WTC11 (cell line): ENCODE measurements at regions not wholly inside any gene's neighbourhood (a gene's known extent, or its start where the extent isn't known, plus 50 kb on each side); places are given as distances from the start of the nearest gene placed in this dataset.

Experiments
- ATAC-seq: fragments of 200-7000 bp; cut with Tn5 transposase; 2 replicates; pipeline ENCODE4 v1.10.0; 2021; ENCODE audit warnings: mild to moderate bottlenecking, moderate library complexity
- CTCF ChIA-PET: fragments of 300-600 bp; sonication (Branson Sonifier 250); formaldehyde crosslinking; loops from one replicate; lab custom pipeline; 2021; ENCODE audit warnings: antibody characterized with exemption; lab: Charles Lee
- POLR2A ChIA-PET: fragments of 350-600 bp; sonication (Branson Sonifier 250); formaldehyde crosslinking; loops from one replicate; lab custom pipeline; 2021; ENCODE audit warnings: antibody characterized with exemption; lab: Charles Lee
- DNase-seq: peaks from one replicate; pipeline ENCODE4 v3.0.0; 2021; ENCODE audit warnings: low spot score
- H3K27ac Mint-ChIP-seq: 2 replicates; pipeline ENCODE4 v1.8.0; 2021; ENCODE audit warnings: mixed read lengths
- H3K27me3 Mint-ChIP-seq: 2 replicates; pipeline ENCODE4 v1.8.0; 2021; ENCODE audit warnings: low read depth, mild to moderate bottlenecking, moderate library complexity, mixed read lengths
- H3K36me3 Mint-ChIP-seq: 2 replicates; pipeline ENCODE4 v1.8.0; 2021; ENCODE audit warnings: mixed read lengths
- H3K4me1 Mint-ChIP-seq: 2 replicates; pipeline ENCODE4 v1.8.0; 2022; ENCODE audit warnings: mixed read lengths
- H3K4me3 Mint-ChIP-seq: 2 replicates; pipeline ENCODE4 v1.8.0; 2021; ENCODE audit warnings: mild to moderate bottlenecking, moderate library complexity, mixed read lengths
- H3K9me3 Mint-ChIP-seq: 2 replicates; pipeline ENCODE4 v1.8.0; 2021; ENCODE audit warnings: mixed read lengths
- ARID4B ChIP-seq: sonication (generic); formaldehyde crosslinking; IDR thresholded peaks from 2 replicates; pipeline ENCODE4 v1.8.0; 2023; ENCODE audit warnings: missing genetic modification reagents, mild to moderate bottlenecking, borderline replicate concordance
- ATF2 ChIP-seq: sonication (generic); formaldehyde crosslinking; IDR thresholded peaks from 2 replicates; pipeline ENCODE4 v1.8.1; 2022; ENCODE audit warnings: low read depth, missing genetic modification reagents, borderline replicate concordance
- CREM ChIP-seq: sonication (generic); formaldehyde crosslinking; IDR thresholded peaks from 2 replicates; pipeline ENCODE4 v1.8.1; 2022; ENCODE audit warnings: mild to moderate bottlenecking, missing genetic modification reagents, moderate library complexity
- EMX1 ChIP-seq: fragments of 250-450 bp; sonication (Bioruptor Pico); IDR thresholded peaks from 2 replicates; pipeline ENCODE4 v1.8.0; 2021; ENCODE audit warnings: mild to moderate bottlenecking
- FOXK1 ChIP-seq: sonication (generic); formaldehyde crosslinking; IDR thresholded peaks from 2 replicates; pipeline ENCODE4 v1.8.0; 2022; ENCODE audit warnings: mild to moderate bottlenecking, moderate library complexity, missing genetic modification reagents
- FOXP4 ChIP-seq: sonication (generic); formaldehyde crosslinking; IDR thresholded peaks from 2 replicates; pipeline ENCODE4 v1.8.0; 2022; ENCODE audit warnings: mild to moderate bottlenecking, missing genetic modification reagents
- GTF2I ChIP-seq: fragments of 250-450 bp; sonication (Bioruptor Pico); conservative IDR thresholded peaks from 2 replicates; pipeline ENCODE4 v1.4.0; 2021; ENCODE audit warnings: mild to moderate bottlenecking
- HMGA2 ChIP-seq: fragments of 250-450 bp; sonication (Bioruptor Pico); IDR thresholded peaks from 2 replicates; pipeline ENCODE4 v1.4.0; 2021; ENCODE audit warnings: mild to moderate bottlenecking, moderate library complexity
- IRF2 ChIP-seq: sonication (generic); formaldehyde crosslinking; IDR thresholded peaks from 2 replicates; pipeline ENCODE4 v1.8.0; 2022; ENCODE audit warnings: low read depth, missing genetic modification reagents, borderline replicate concordance
- JUN ChIP-seq: sonication (generic); formaldehyde crosslinking; IDR thresholded peaks from 2 replicates; pipeline ENCODE4 v1.8.0; 2023; ENCODE audit warnings: mild to moderate bottlenecking, missing genetic modification reagents
- MYBL2 ChIP-seq: sonication (generic); formaldehyde crosslinking; IDR thresholded peaks from 2 replicates; pipeline ENCODE4 v1.8.1; 2023; ENCODE audit warnings: mild to moderate bottlenecking, moderate library complexity, missing genetic modification reagents
- NFE2L1 ChIP-seq: sonication (generic); formaldehyde crosslinking; IDR thresholded peaks from 2 replicates; pipeline ENCODE4 v1.8.1; 2023; ENCODE audit warnings: missing genetic modification reagents
- STAT6 ChIP-seq: sonication (generic); formaldehyde crosslinking; conservative IDR thresholded peaks from 2 replicates; pipeline ENCODE4 v1.8.1; 2023; ENCODE audit warnings: mild to moderate bottlenecking, low read depth, missing genetic modification reagents, moderate library complexity
- TCF7 ChIP-seq: sonication (generic); formaldehyde crosslinking; IDR thresholded peaks from 2 replicates; pipeline ENCODE4 v1.8.0; 2022; ENCODE audit warnings: mild to moderate bottlenecking, low read depth, missing genetic modification reagents, moderate library complexity
- TP53 ChIP-seq: sonication (generic); formaldehyde crosslinking; IDR thresholded peaks from 2 replicates; pipeline ENCODE4 v1.8.1; 2023; ENCODE audit warnings: mild to moderate bottlenecking, missing genetic modification reagents
- USF1 ChIP-seq: sonication (generic); formaldehyde crosslinking; IDR thresholded peaks from 2 replicates; pipeline ENCODE4 v1.8.0; 2022; ENCODE audit warnings: mild to moderate bottlenecking, missing genetic modification reagents
- ZNF219 ChIP-seq: sonication (generic); formaldehyde crosslinking; IDR thresholded peaks from 2 replicates; pipeline ENCODE4 v1.8.0; 2023; ENCODE audit warnings: missing genetic modification reagents, mild to moderate bottlenecking, borderline replicate concordance
- ZNF232 ChIP-seq: sonication (generic); formaldehyde crosslinking; IDR thresholded peaks from 2 replicates; pipeline ENCODE4 v1.8.0; 2022; ENCODE audit warnings: mild to moderate bottlenecking, missing genetic modification reagents
- ZNF317 ChIP-seq: sonication (generic); formaldehyde crosslinking; IDR thresholded peaks from 2 replicates; pipeline ENCODE4 v1.8.1; 2023; ENCODE audit warnings: low read depth, mild to moderate bottlenecking, moderate library complexity, missing genetic modification reagents, borderline replicate concordance

GRCh38 chr6:56366141-56366852 lies 118.9 kb upstream of the COL21A1 start (continued):
- TF ChIP-seq ARID4B = no peak
- TF ChIP-seq FOXP4 = no peak
- no peak for TF ChIP-seq GTF2I (CRISPR knock-in tag)
- TF ChIP-seq ZNF219 (CRISPR knock-in tag) = no peak
- TF ChIP-seq HMGA2 = no peak

GRCh38 chr6:56364827-56365339 lies 117.5 kb upstream of the COL21A1 start:
- H3K4me1 Mint-ChIP-seq = peaks cover 7% of the 10 kb centered on the region
- no peak for TF ChIP-seq TCF7 (CRISPR knock-in tag)
- no peak for TF ChIP-seq CREM (CRISPR knock-in tag)
- TF ChIP-seq STAT6 (CRISPR knock-in tag) = no peak
- no peak for TF ChIP-seq ZNF232 (CRISPR knock-in tag)
- no peak for TF ChIP-seq ATF2 (CRISPR knock-in tag)
- no peak for TF ChIP-seq USF1 (CRISPR knock-in tag)
- TF ChIP-seq IRF2 (CRISPR knock-in tag) = no peak
- no peak for TF ChIP-seq FOXK1
- TF ChIP-seq MYBL2 = no peak
- TF ChIP-seq TP53 (CRISPR knock-in tag) = no peak
- TF ChIP-seq JUN (CRISPR knock-in tag) = no peak
- TF ChIP-seq EMX1 (CRISPR knock-in tag) = no peak
- TF ChIP-seq NFE2L1 (CRISPR knock-in tag) = no peak
- no peak for TF ChIP-seq ZNF317 (CRISPR knock-in tag)
- ATAC-seq (no peak), DNase-seq (no peak)
- H3K9me3 Mint-ChIP-seq = no peaks in the 10 kb centered on the region
- H3K4me3 Mint-ChIP-seq = no peak overlapping the region
- H3K27ac Mint-ChIP-seq = no peak overlapping the region
- H3K27me3 Mint-ChIP-seq = no peaks in the 10 kb centered on the region
- ChIA-PET CTCF (interaction anchor here (0.7 to 0.8 kb wide), 2 partner anchors 228 to 230 kb away, joined by 3 to 4 read pairs; no protein-coding TSS in a partner anchor), POLR2A (no interaction called here)
- H3K36me3 Mint-ChIP-seq = no peaks in the 10 kb centered on the region
